ENCODE measurements at regions not wholly inside any gene's neighbourhood (a gene's known extent, or its start where the extent isn't known, plus 50 kb on each side); places are given as distances from the start of the nearest gene placed in this dataset.

DNA sequence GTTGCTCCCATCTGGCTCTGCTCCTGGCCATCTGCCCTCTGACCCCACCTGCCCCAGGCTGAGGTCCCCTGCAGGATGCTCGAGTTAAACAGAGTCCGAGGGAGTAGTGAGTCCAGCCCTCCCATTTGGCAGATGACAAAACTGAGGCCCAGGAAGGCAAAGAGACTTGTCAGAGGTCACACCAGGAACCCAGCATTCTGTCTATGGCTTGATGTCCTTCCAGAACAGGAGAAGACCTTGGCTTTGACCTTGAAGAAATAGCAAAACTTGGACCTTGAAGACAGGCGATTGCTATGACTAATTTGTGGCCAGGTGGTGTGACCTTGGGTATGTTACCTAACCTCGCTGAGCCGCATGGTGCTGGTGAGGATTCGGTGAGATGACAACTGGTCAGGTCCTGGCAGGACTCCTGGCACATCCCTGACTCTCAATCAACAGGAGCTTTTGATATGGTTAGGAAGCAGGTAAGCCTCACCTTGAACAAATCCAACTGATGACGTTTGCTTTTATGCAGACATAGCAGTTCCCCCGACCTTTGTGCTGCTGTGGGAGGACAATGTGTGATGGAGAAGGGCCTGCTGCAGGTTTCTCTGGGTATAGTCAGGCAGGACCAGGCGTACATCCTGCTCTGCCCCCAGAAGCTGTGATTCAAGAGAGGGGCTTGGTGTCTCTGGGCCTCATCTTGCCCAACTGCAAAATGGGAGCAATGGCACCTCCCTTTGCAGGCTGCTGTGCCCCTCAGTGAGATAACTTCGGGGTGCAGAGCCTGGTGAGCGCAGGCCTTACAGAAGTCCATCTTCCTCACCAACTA, 198.7 kb downstream of the C9orf50 start:
- intact Hi-C loops (cut with micrococcal nuclease) (no loop called here), dilution Hi-C loops (cut with MboI; ENCODE audit: extremely low pct_ligation_motif_present, low sequenced_read_pairs) (no loop called here)
- no peaks in the 10 kb centered on the region for H4K20me1 ChIP-seq (replicated peaks; ENCODE audit: control insufficient read depth, extremely low read depth, insufficient read depth, low read length)
- H3K79me2 ChIP-seq (ENCODE audit: control insufficient read depth, insufficient read depth, low read length) = no peaks in the 10 kb centered on the region
- H3K4me1 ChIP-seq (ENCODE audit: control insufficient read depth, extremely low read depth, insufficient read depth, low read length) = peaks cover 3% of the 10 kb centered on the region
- TF ChIP-seq GATA2 (IDR thresholded peaks at IDR 0.05; ENCODE audit: insufficient read depth, insufficient read length, low read depth, low read length) (no peak), EZH2 (IDR thresholded peaks at IDR 0.05; ENCODE audit: borderline replicate concordance, low read depth, low read length, severe bottlenecking) (no peak), MYC (IDR thresholded peaks at IDR 0.05; ENCODE audit: low read depth, low read length) (no peak), FOS (IDR thresholded peaks at IDR 0.05; ENCODE audit: borderline replicate concordance, insufficient read depth, low read length) (no peak), JUN (IDR thresholded peaks at IDR 0.05; ENCODE audit: borderline replicate concordance, insufficient read depth, insufficient read length, low read depth) (no peak), POLR2A (IDR thresholded peaks at IDR 0.05; ENCODE audit: low read depth, low read length) (no peak), POLR2AphosphoS5 (IDR thresholded peaks at IDR 0.05; ENCODE audit: insufficient read depth, low read depth, low read length) (no peak)
- TF ChIP-seq, protein P1, sequence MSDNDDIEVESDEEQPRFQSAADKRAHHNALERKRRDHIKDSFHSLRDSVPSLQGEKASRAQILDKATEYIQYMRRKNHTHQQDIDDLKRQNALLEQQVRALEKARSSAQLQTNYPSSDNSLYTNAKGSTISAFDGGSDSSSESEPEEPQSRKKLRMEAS (IDR thresholded peaks at IDR 0.05; ENCODE audit: insufficient read depth, insufficient read length) = no peak
- TF ChIP-seq, protein P2, sequence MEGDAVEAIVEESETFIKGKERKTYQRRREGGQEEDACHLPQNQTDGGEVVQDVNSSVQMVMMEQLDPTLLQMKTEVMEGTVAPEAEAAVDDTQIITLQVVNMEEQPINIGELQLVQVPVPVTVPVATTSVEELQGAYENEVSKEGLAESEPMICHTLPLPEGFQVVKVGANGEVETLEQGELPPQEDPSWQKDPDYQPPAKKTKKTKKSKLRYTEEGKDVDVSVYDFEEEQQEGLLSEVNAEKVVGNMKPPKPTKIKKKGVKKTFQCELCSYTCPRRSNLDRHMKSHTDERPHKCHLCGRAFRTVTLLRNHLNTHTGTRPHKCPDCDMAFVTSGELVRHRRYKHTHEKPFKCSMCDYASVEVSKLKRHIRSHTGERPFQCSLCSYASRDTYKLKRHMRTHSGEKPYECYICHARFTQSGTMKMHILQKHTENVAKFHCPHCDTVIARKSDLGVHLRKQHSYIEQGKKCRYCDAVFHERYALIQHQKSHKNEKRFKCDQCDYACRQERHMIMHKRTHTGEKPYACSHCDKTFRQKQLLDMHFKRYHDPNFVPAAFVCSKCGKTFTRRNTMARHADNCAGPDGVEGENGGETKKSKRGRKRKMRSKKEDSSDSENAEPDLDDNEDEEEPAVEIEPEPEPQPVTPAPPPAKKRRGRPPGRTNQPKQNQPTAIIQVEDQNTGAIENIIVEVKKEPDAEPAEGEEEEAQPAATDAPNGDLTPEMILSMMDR (IDR thresholded peaks at IDR 0.05; ENCODE audit: extremely low read depth in 1 of 2, insufficient read depth in 1 of 2, low read depth in 1 of 2, low read length in 2 of 2) = no peak
- H3K9me3 ChIP-seq (replicated peaks; ENCODE audit: control insufficient read depth, insufficient read depth, low read length) = no peaks in the 10 kb centered on the region
- DNase-seq (ENCODE audit: low read depth, low spot score) = no peak
- H3K9ac ChIP-seq (replicated peaks; ENCODE audit: extremely low read depth, insufficient read depth, low read length) = no peak overlapping the region
- H3K9me1 ChIP-seq (replicated peaks; ENCODE audit: control insufficient read depth, extremely low read depth, insufficient read depth, low read length) = no peaks in the 10 kb centered on the region
- ChIA-PET POLR2A (no interaction called here), CTCF (interaction anchor here (0.6 to 1.2 kb wide), 6 partner anchors 10 to 290 kb away, joined by 3 to 6 read pairs (median 3); no protein-coding TSS in a partner anchor)
- H3K4me3 ChIP-seq (replicated peaks in 1 of 3; ENCODE audit: insufficient read depth in 1 of 3, low read depth in 1 of 3, low read length in 3 of 3) = no peak overlapping the region
- peak overlapping the region; percentile 63 for H2AFZ ChIP-seq (ENCODE audit: low read depth, low read length)
- no peak for FAIRE-seq
- H3K4me2 ChIP-seq (ENCODE audit: insufficient read depth, low read length) = no peak overlapping the region
- no TSS peak for BruUV-seq (replicated peaks)
- H3K27ac ChIP-seq (ENCODE audit: insufficient read depth, low read depth, low read length) = no peak overlapping the region
- no peaks in the 10 kb centered on the region for H3K36me3 ChIP-seq (ENCODE audit: control insufficient read depth in 2 of 2, extremely low read depth in 1 of 2, insufficient read depth in 2 of 2, low read length in 2 of 2)
- H3K27me3 ChIP-seq (ENCODE audit: control insufficient read depth in 2 of 2, insufficient read depth in 2 of 2, low read length in 2 of 2) = no peaks in the 10 kb centered on the region

Data from endothelial cell of umbilical vein (primary cell).